ENCODE measurements at regions not wholly inside any gene's neighbourhood (a gene's known extent, or its start where the extent isn't known, plus 50 kb on each side); places are given as distances from the start of the nearest gene placed in this dataset.

- TF ChIP-seq CTCF (conservative IDR thresholded peaks at IDR 0.05; ENCODE audit: low read depth, low read length), result no peak
- no peak for TF ChIP-seq EZH2 (IDR thresholded peaks at IDR 0.05; ENCODE audit: borderline replicate concordance, low read depth, low read length, poor library complexity, severe bottlenecking)
These were observed 258.7 kb upstream of the SNX7 start for GRCh38 chr1:98402860-98403259.

All from A673 (cell line).